GM20000 (cell line): ENCODE measurements at regions not wholly inside any gene's neighbourhood (a gene's known extent, or its start where the extent isn't known, plus 50 kb on each side); places are given as distances from the start of the nearest gene placed in this dataset.
"Not testable (repeated sequence)": the region's sequence is repeated elsewhere in the genome, so short reads cannot be mapped to it uniquely, and the experiment has no call there.

Source experiments
- DNase-seq: peaks from one replicate; pipeline ENCODE4 v3.0.0; 2012; ENCODE audit warnings: low spot score
- CTCF ChIP-seq: IDR thresholded peaks from 2 replicates; pipeline ENCODE4 v1.5.1; 2012; ENCODE audit warnings: mild to moderate bottlenecking, control low read depth; ENCODE audit errors: extremely low read depth, missing control alignments

GRCh38 chr13:81017513-81018152 is 676.7 kb upstream of the SPRY2 start:
- DNase-seq = peak; percentile 28
- no peak for TF ChIP-seq CTCF

- no peak for DNase-seq
- TF ChIP-seq CTCF = no peak
Observed at GRCh38 chr13:81012031-81012430, 671.1 kb upstream of the SPRY2 start.

- no peak for TF ChIP-seq CTCF
- DNase-seq = no peak
Observed at GRCh38 chr13:81001828-81002385, 661.0 kb upstream of the SPRY2 start.

- not testable (repeated sequence) for DNase-seq
Observed at GRCh38 chr13:80998603-80999002, 657.7 kb upstream of the SPRY2 start.

GRCh38 chr13:80989747-80990146 is 648.8 kb upstream of the SPRY2 start:
- no peak for TF ChIP-seq CTCF
- no peak for DNase-seq

- TF ChIP-seq CTCF = no peak
- no peak for DNase-seq
Observed at GRCh38 chr13:80989241-80989640, 648.3 kb upstream of the SPRY2 start.

GRCh38 chr13:80988391-80989151 is 647.6 kb upstream of the SPRY2 start:
- no peak for DNase-seq
- no peak for TF ChIP-seq CTCF
